ENCODE measurements at regions not wholly inside any gene's neighbourhood (a gene's known extent, or its start where the extent isn't known, plus 50 kb on each side); places are given as distances from the start of the nearest gene placed in this dataset.

- TF ChIP-seq CTCF (IDR thresholded peaks at IDR 0.05) (no peak), POLR2A (IDR thresholded peaks at IDR 0.05) (no peak), EP300 (IDR thresholded peaks at IDR 0.05) (no peak), POLR2AphosphoS5 (IDR thresholded peaks at IDR 0.05) (no peak)
These were observed 369.8 kb upstream of the LCORL start for GRCh38 chr4:18391354-18391728.
